ENCODE measurements at regions not wholly inside any gene's neighbourhood (a gene's known extent, or its start where the extent isn't known, plus 50 kb on each side); places are given as distances from the start of the nearest gene placed in this dataset.

- Histone ChIP-seq H3K23ac (ENCODE audit: low read length) (no peak overlapping the region), H2BK12ac (ENCODE audit: low read length) (no peak overlapping the region), H3K79me1 (ENCODE audit: low read length) (peaks cover 2% of the 10 kb centered on the region), H4K8ac (ENCODE audit: low read depth, low read length) (no peak overlapping the region), H3K4me1 (ENCODE audit: control insufficient read depth in 1 of 2, insufficient read depth in 2 of 2, low read length in 2 of 2) (peaks cover 8 to 9% of the 10 kb centered on the region in 2 experiments), H4K91ac (ENCODE audit: low read depth, low read length) (peak overlapping the region; percentile 39), H2BK120ac (ENCODE audit: insufficient read depth, low read length, poor library complexity) (peak overlapping the region; percentile 36), H3K18ac (ENCODE audit: low read length) (no peak overlapping the region), H3K27ac (ENCODE audit: low read depth, low read length) (no peak overlapping the region), H3K4me2 (ENCODE audit: low read length) (no peak overlapping the region), H3K27me3 (ENCODE audit: insufficient read depth, low read length) (no peaks in the 10 kb centered on the region), H3K4me3 (ENCODE audit: low read depth, low read length) (no peak overlapping the region), H2AFZ (ENCODE audit: insufficient read depth, low read length, poor library complexity) (no peak overlapping the region), H3K9ac (ENCODE audit: low read length) (no peak overlapping the region), H4K12ac (ENCODE audit: low read depth, low read length) (no peak overlapping the region), H3K79me2 (ENCODE audit: control insufficient read depth, insufficient read depth, low read length, poor library complexity) (no peaks in the 10 kb centered on the region), H3K36me3 (ENCODE audit: control insufficient read depth in 1 of 2, insufficient read depth in 2 of 2, low read length in 2 of 2) (no peaks in the 10 kb centered on the region), H2BK5ac (ENCODE audit: low read depth, low read length, poor library complexity) (peak overlapping the region; percentile 54), H3K9me3 (ENCODE audit: insufficient read depth, low read depth, low read length) (no peaks in the 10 kb centered on the region), H3K14ac (ENCODE audit: low read length) (no peak overlapping the region), H2AK5ac (ENCODE audit: low read length) (no peak overlapping the region), H3K4ac (ENCODE audit: low read depth, low read length) (no peak overlapping the region)
- WGBS (ENCODE audit: extremely low coverage, insufficient coverage, insufficient read length) = no CpG with 5 or more reads among the region's 13 CpGs
- DNase-seq = peak; percentile 93 to 98
These were observed 264.7 kb downstream of the PARN start for GRCh38 chr16:14365200-14365851.

- DNase-seq = peak; percentile 99
- no peak overlapping the region for H3K14ac ChIP-seq (ENCODE audit: low read length)
- peak overlapping the region; percentile 39 for H4K91ac ChIP-seq (ENCODE audit: low read depth, low read length)
- H2BK12ac ChIP-seq (ENCODE audit: low read length) = no peak overlapping the region
- peak overlapping the region; percentile 20 for H2BK120ac ChIP-seq (ENCODE audit: insufficient read depth, low read length, poor library complexity)
- peak overlapping the region; percentile 36 for H3K27ac ChIP-seq (ENCODE audit: low read depth, low read length)
- no peaks in the 10 kb centered on the region for H3K36me3 ChIP-seq (ENCODE audit: control insufficient read depth in 1 of 2, insufficient read depth in 2 of 2, low read length in 2 of 2)
- H2AFZ ChIP-seq (ENCODE audit: insufficient read depth, low read length, poor library complexity) = no peak overlapping the region
- H3K4me1 ChIP-seq (ENCODE audit: control insufficient read depth in 1 of 2, insufficient read depth in 2 of 2, low read length in 2 of 2) = peaks cover 8 to 9% of the 10 kb centered on the region in 2 experiments
- no peaks in the 10 kb centered on the region for H3K27me3 ChIP-seq (ENCODE audit: insufficient read depth, low read length)
- WGBS (ENCODE audit: extremely low coverage, insufficient coverage, insufficient read length) = no CpG with 5 or more reads among the region's 29 CpGs
- no peak overlapping the region for H4K8ac ChIP-seq (ENCODE audit: low read depth, low read length)
- H3K4me2 ChIP-seq (ENCODE audit: low read length) = peak overlapping the region; percentile 2
- no peak overlapping the region for H3K9ac ChIP-seq (ENCODE audit: low read length)
- peak overlapping the region; percentile 39 for H2AK5ac ChIP-seq (ENCODE audit: low read length)
- H3K79me2 ChIP-seq (ENCODE audit: control insufficient read depth, insufficient read depth, low read length, poor library complexity) = no peaks in the 10 kb centered on the region
- no peaks in the 10 kb centered on the region for H3K9me3 ChIP-seq (ENCODE audit: insufficient read depth, low read depth, low read length)
- H3K4me3 ChIP-seq (ENCODE audit: low read depth, low read length) = no peak overlapping the region
- no peak overlapping the region for H4K12ac ChIP-seq (ENCODE audit: low read depth, low read length)
- peaks cover 2% of the 10 kb centered on the region for H3K79me1 ChIP-seq (ENCODE audit: low read length)
- H2BK5ac ChIP-seq (ENCODE audit: low read depth, low read length, poor library complexity) = no peak overlapping the region
- H3K4ac ChIP-seq (ENCODE audit: low read depth, low read length) = no peak overlapping the region
- H3K18ac ChIP-seq (ENCODE audit: low read length) = no peak overlapping the region
- H3K23ac ChIP-seq (ENCODE audit: low read length) = no peak overlapping the region
These were observed 265.5 kb downstream of the PARN start for GRCh38 chr16:14364386-14365199.

- Histone ChIP-seq H3K9ac (ENCODE audit: low read length) (no peak overlapping the region), H3K79me2 (ENCODE audit: control insufficient read depth, insufficient read depth, low read length, poor library complexity) (no peaks in the 10 kb centered on the region), H3K79me1 (ENCODE audit: low read length) (peaks cover 2% of the 10 kb centered on the region), H3K9me3 (ENCODE audit: insufficient read depth, low read depth, low read length) (no peaks in the 10 kb centered on the region), H4K12ac (ENCODE audit: low read depth, low read length) (no peak overlapping the region), H3K27me3 (ENCODE audit: insufficient read depth, low read length) (no peaks in the 10 kb centered on the region), H3K36me3 (ENCODE audit: control insufficient read depth in 1 of 2, insufficient read depth in 2 of 2, low read length in 2 of 2) (no peaks in the 10 kb centered on the region), H4K8ac (ENCODE audit: low read depth, low read length) (no peak overlapping the region), H3K23ac (ENCODE audit: low read length) (no peak overlapping the region), H2AFZ (ENCODE audit: insufficient read depth, low read length, poor library complexity) (no peak overlapping the region), H3K27ac (ENCODE audit: low read depth, low read length) (no peak overlapping the region), H2BK5ac (ENCODE audit: low read depth, low read length, poor library complexity) (no peak overlapping the region), H2BK12ac (ENCODE audit: low read length) (no peak overlapping the region), H2AK5ac (ENCODE audit: low read length) (no peak overlapping the region), H2BK120ac (ENCODE audit: insufficient read depth, low read length, poor library complexity) (no peak overlapping the region), H3K4me1 (ENCODE audit: control insufficient read depth in 1 of 2, insufficient read depth in 2 of 2, low read length in 2 of 2) (peaks cover 8 to 9% of the 10 kb centered on the region in 2 experiments), H3K4ac (ENCODE audit: low read depth, low read length) (no peak overlapping the region), H3K18ac (ENCODE audit: low read length) (no peak overlapping the region), H3K4me2 (ENCODE audit: low read length) (no peak overlapping the region), H3K4me3 (ENCODE audit: low read depth, low read length) (no peak overlapping the region), H4K91ac (ENCODE audit: low read depth, low read length) (no peak overlapping the region), H3K14ac (ENCODE audit: low read length) (no peak overlapping the region)
- DNase-seq = no peak
- no CpG with 5 or more reads among the region's 4 CpGs for WGBS (ENCODE audit: extremely low coverage, insufficient coverage, insufficient read length)
These were observed 266.0 kb downstream of the PARN start for GRCh38 chr16:14364112-14364385.

GRCh38 chr16:14362774-14363371 lies 267.2 kb downstream of the PARN start:
- Histone ChIP-seq H4K91ac (ENCODE audit: low read depth, low read length) (peak overlapping the region; percentile 4), H2AFZ (ENCODE audit: insufficient read depth, low read length, poor library complexity) (no peak overlapping the region), H3K4me3 (ENCODE audit: low read depth, low read length) (no peak overlapping the region), H3K4ac (ENCODE audit: low read depth, low read length) (no peak overlapping the region), H4K12ac (ENCODE audit: low read depth, low read length) (no peak overlapping the region), H3K4me2 (ENCODE audit: low read length) (no peak overlapping the region), H2BK5ac (ENCODE audit: low read depth, low read length, poor library complexity) (no peak overlapping the region), H3K23ac (ENCODE audit: low read length) (no peak overlapping the region), H3K79me1 (ENCODE audit: low read length) (peaks cover 4% of the 10 kb centered on the region), H2BK120ac (ENCODE audit: insufficient read depth, low read length, poor library complexity) (no peak overlapping the region), H3K9ac (ENCODE audit: low read length) (no peak overlapping the region), H3K18ac (ENCODE audit: low read length) (no peak overlapping the region), H3K4me1 (ENCODE audit: control insufficient read depth in 1 of 2, insufficient read depth in 2 of 2, low read length in 2 of 2) (peaks cover 8 to 9% of the 10 kb centered on the region in 2 experiments), H4K8ac (ENCODE audit: low read depth, low read length) (no peak overlapping the region), H3K9me3 (ENCODE audit: insufficient read depth, low read depth, low read length) (no peaks in the 10 kb centered on the region), H3K14ac (ENCODE audit: low read length) (no peak overlapping the region), H3K79me2 (ENCODE audit: control insufficient read depth, insufficient read depth, low read length, poor library complexity) (no peaks in the 10 kb centered on the region), H2BK12ac (ENCODE audit: low read length) (no peak overlapping the region), H3K36me3 (ENCODE audit: control insufficient read depth in 1 of 2, insufficient read depth in 2 of 2, low read length in 2 of 2) (no peaks in the 10 kb centered on the region), H2AK5ac (ENCODE audit: low read length) (no peak overlapping the region), H3K27ac (ENCODE audit: low read depth, low read length) (no peak overlapping the region), H3K27me3 (ENCODE audit: insufficient read depth, low read length) (no peaks in the 10 kb centered on the region)
- WGBS (ENCODE audit: extremely low coverage, insufficient coverage, insufficient read length) = no CpG with 5 or more reads among the region's 20 CpGs
- DNase-seq = no peak

All from trophoblast cell (in vitro differentiated cells and primary cell).